BLaER1 treated with 17β-estradiol and CSF1 and Interleukin-3, amounts not matched to agents 10 nM and 100 nM (cell line): ENCODE measurements at regions not wholly inside any gene's neighbourhood (a gene's known extent, or its start where the extent isn't known, plus 50 kb on each side); places are given as distances from the start of the nearest gene placed in this dataset.

ENCODE experiments used
- H3K27ac ChIP-seq, 11 experiments: shearing (Covaris generic); formaldehyde crosslinking; 2 replicates each; pipeline ENCODE4 v1.8.1; 2022
- H3K27me3 ChIP-seq, 11 experiments: shearing (Covaris generic); formaldehyde crosslinking; 2 replicates each; pipeline ENCODE4 v1.8.1; 2022
- H3K36me3 ChIP-seq, 11 experiments: shearing (Covaris generic); formaldehyde crosslinking; 2 replicates each; pipeline ENCODE4 v1.8.1; 2022
- H3K4me1 ChIP-seq, 10 experiments: shearing (Covaris generic); formaldehyde crosslinking; 2 replicates each; pipeline ENCODE4 v1.8.1; 2022
- H3K4me2 ChIP-seq, 11 experiments: shearing (Covaris generic); formaldehyde crosslinking; 2 replicates each; pipeline ENCODE4 v1.8.1; 2022
- H3K4me3 ChIP-seq, 10 experiments: shearing (Covaris generic); formaldehyde crosslinking; 2 replicates each; pipeline ENCODE4 v1.8.1; 2022
- H3K9ac ChIP-seq, 11 experiments: shearing (Covaris generic); formaldehyde crosslinking; 2 replicates each; pipeline ENCODE4 v1.8.1; 2022
- H3K9me3 ChIP-seq, 11 experiments: shearing (Covaris generic); formaldehyde crosslinking; replicated peaks in 1 of 11; 2 replicates each; pipeline ENCODE4 v1.8.1; 2022
- H4K20me1 ChIP-seq, 11 experiments: shearing (Covaris generic); formaldehyde crosslinking; 2 replicates each; pipeline ENCODE4 v1.8.1; 2022
- Cebpa-rat ChIP-seq, 11 experiments: shearing (Covaris generic); IDR thresholded peaks; 2 replicates each; pipeline ENCODE4 v1.8.1; 2022

GRCh38 chr13:31063772-31064171 is 97.9 kb downstream of the HSPH1 start:
- Histone ChIP-seq H3K36me3 (no peaks in the 10 kb centered on the region), H3K4me1 (no peaks in the 10 kb centered on the region), H3K4me2 (no peak overlapping the region), H3K4me3 (no peak overlapping the region), H4K20me1 (no peaks in the 10 kb centered on the region), H3K9ac (no peak overlapping the region), H3K27ac (no peak overlapping the region), H3K27me3 (no peaks in the 10 kb centered on the region), H3K9me3 (peaks cover 0 to 9% (median 0%) of the 10 kb centered on the region in 11 experiments; a peak in 2 of 22 replicates)
- TF ChIP-seq Cebpa-rat (IDR thresholded peaks at IDR 0.05), result no peak

DNA sequence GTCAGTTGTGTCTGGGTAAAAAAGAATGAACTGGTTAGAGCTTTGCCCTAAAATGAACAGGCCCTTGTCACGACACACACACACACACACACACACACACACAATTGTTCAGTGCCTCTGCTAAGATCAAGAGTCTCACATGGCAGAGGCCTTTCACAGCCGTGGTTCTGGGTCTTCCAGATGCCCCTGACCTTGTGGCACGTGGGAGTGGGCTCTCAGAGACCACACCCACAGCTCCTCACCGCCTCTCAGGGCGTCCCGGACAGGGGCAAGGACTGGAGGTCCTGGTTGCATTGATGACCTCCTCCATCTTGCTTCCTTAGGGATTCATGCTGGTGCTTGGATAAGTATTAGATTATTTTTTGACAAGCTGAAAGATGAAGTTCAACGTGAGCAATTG is 101.0 kb downstream of the HSPH1 start:
- Histone ChIP-seq H3K4me3 (no peak overlapping the region), H3K36me3 (no peaks in the 10 kb centered on the region)
- no peak for TF ChIP-seq Cebpa-rat (IDR thresholded peaks at IDR 0.05)

GRCh38 chr13:31060220-31060619 is 101.5 kb downstream of the HSPH1 start:
- H3K4me1 ChIP-seq, result no peaks in the 10 kb centered on the region
- TF ChIP-seq Cebpa-rat (IDR thresholded peaks at IDR 0.05), result no peak
- H4K20me1 ChIP-seq, result no peaks in the 10 kb centered on the region
- peaks cover 0 to 9% (median 0%) of the 10 kb centered on the region in 11 experiments; a peak in 2 of 22 replicates for H3K9me3 ChIP-seq
- H3K27ac ChIP-seq, result no peak overlapping the region
- no peak overlapping the region for H3K4me3 ChIP-seq
- no peak overlapping the region for H3K9ac ChIP-seq
- H3K27me3 ChIP-seq, result no peaks in the 10 kb centered on the region
- no peak overlapping the region for H3K4me2 ChIP-seq
- no peaks in the 10 kb centered on the region for H3K36me3 ChIP-seq

More for the DNA sequence above, 101.0 kb downstream of the HSPH1 start:
- H3K27me3 ChIP-seq, result no peaks in the 10 kb centered on the region
- H3K9me3 ChIP-seq, result peaks cover 0 to 9% (median 0%) of the 10 kb centered on the region in 11 experiments; a peak in 2 of 22 replicates
- H4K20me1 ChIP-seq, result no peaks in the 10 kb centered on the region
- H3K4me1 ChIP-seq, result no peaks in the 10 kb centered on the region
- no peak overlapping the region for H3K27ac ChIP-seq
- no peak overlapping the region for H3K9ac ChIP-seq
- H3K4me2 ChIP-seq, result no peak overlapping the region

DNA sequence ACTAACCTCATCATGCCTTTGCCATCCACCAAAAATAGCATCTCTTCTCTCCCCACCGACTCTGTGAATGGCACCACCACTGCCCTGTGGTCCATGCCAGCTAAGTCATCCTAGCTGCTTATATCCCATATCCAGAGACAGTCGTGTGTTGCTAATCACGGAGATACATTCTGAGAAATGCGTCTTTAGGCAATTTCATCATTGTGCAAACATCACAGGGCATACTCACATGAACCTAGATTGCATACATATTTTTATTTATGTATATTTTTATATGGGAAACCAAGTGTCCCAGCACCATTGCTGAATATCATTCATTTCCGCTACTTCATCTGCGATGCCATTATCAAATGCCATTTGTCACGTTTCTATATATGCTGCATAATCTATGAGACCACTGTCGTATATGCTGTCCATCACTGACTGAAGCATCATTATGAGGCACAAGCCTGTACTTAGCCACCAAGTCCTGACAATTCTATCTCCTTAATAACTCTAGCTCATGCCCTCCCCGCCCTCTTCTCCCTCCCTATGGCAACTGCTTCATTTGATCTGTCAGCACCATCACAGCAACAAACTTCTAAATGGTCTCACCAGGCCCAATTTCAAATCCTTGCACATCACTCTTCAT is 104.2 kb downstream of the HSPH1 start:
- no peak overlapping the region for H3K4me2 ChIP-seq
- no peaks in the 10 kb centered on the region for H3K4me1 ChIP-seq
- 0 out of 22 replicates have a peak, but pooled peaks cover 0 to 4% (median 0%) of the 10 kb centered on the region in 11 experiments for H3K9me3 ChIP-seq
- H3K9ac ChIP-seq, result no peak overlapping the region
- H3K27me3 ChIP-seq, result no peaks in the 10 kb centered on the region
- no peak for TF ChIP-seq Cebpa-rat (IDR thresholded peaks at IDR 0.05)
- no peak overlapping the region for H3K27ac ChIP-seq
- H3K4me3 ChIP-seq, result no peak overlapping the region
- no peaks in the 10 kb centered on the region for H4K20me1 ChIP-seq
- no peaks in the 10 kb centered on the region for H3K36me3 ChIP-seq

DNA sequence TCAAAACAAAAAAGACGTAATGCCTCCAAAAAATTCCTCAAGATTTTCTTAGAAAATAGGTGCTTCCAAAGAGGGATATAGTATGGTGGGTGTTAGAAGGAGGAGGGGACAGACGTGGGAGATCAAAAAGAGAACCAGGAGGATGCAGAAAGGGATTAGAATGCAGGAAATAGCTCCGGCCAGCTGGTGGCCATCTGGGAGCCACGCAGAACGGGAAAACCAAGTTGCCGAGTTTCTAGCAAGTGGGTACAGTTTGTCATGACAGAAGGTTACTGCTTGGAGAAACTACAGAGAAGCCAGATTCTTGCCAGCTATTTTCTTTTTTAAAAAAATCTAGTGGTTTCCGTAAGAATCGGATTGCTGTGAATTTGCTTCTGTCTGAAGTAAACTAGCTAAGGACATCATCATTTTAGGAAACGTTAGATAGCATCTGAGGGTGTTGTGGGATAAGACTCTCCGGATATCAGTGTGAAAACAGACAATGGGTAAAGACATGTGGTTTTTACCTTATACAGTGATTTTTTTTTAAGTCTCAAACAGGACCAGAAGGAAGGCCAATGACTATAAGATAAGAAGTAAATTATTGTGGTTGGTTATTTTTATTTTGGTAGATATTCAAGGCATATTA is 104.9 kb downstream of the HSPH1 start:
- Histone ChIP-seq H3K4me3 (no peak overlapping the region), H3K9ac (no peak overlapping the region), H4K20me1 (no peaks in the 10 kb centered on the region), H3K4me1 (peaks cover 0 to 2% (median 0%) of the 10 kb centered on the region in 10 experiments; a peak in 2 of 20 replicates), H3K27ac (no peak overlapping the region), H3K27me3 (no peaks in the 10 kb centered on the region), H3K9me3 (0 out of 22 replicates have a peak, but pooled peaks cover 0 to 4% (median 0%) of the 10 kb centered on the region in 11 experiments), H3K4me2 (no peak overlapping the region), H3K36me3 (no peaks in the 10 kb centered on the region)
- TF ChIP-seq Cebpa-rat (IDR thresholded peaks at IDR 0.05), result no peak

DNA sequence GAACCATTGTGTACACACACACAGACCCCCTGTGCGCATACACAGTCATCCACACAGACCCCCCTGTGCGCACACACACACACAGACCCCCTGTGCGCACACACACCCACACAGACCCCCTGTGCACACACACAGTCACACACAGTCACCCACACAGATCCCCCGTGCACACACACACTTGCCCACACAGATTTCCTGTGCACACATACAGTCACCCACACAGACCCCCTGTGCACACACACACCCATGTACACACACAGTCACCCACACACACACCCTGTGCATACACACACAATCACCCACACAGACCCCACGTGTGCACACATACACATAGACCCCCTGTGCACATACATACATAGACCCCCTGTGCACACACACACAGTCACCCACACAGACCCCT is 106.1 kb downstream of the HSPH1 start:
- Histone ChIP-seq H3K9ac (no peak overlapping the region), H3K27ac (no peak overlapping the region), H3K4me1 (peaks cover 0 to 14% (median 9%) of the 10 kb centered on the region in 10 experiments; a peak in 12 of 20 replicates), H3K9me3 (0 out of 22 replicates have a peak, but pooled peaks cover 0 to 4% (median 0%) of the 10 kb centered on the region in 11 experiments), H3K36me3 (no peaks in the 10 kb centered on the region), H3K4me3 (no peak overlapping the region), H4K20me1 (no peaks in the 10 kb centered on the region), H3K4me2 (no peak overlapping the region), H3K27me3 (no peaks in the 10 kb centered on the region)
- no peak for TF ChIP-seq Cebpa-rat (IDR thresholded peaks at IDR 0.05)

DNA sequence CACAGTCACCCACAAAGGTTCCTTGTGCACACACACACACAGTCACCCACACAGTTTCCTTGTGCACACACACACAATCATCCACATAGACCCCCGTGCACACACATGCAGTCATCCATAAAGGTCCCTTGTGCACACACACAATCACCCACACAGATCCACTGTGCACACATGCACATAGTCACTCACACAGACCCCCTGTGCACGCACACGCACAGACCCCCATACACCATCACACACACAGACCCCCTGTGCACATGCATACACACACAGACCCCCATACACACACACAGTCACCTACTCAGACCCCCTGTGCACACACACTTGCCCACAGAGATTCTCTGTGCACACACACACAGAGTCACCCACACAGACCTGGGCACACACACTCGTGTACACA is 107.1 kb downstream of the HSPH1 start:
- no peak overlapping the region for H3K4me2 ChIP-seq
- peaks cover 0 to 23% (median 9%) of the 10 kb centered on the region in 10 experiments; a peak in 12 of 20 replicates for H3K4me1 ChIP-seq
- no peaks in the 10 kb centered on the region for H4K20me1 ChIP-seq
- H3K27me3 ChIP-seq, result no peaks in the 10 kb centered on the region
- 0 out of 22 replicates have a peak, but pooled peaks cover 0 to 4% (median 0%) of the 10 kb centered on the region in 11 experiments for H3K9me3 ChIP-seq
- no peak overlapping the region for H3K27ac ChIP-seq
- TF ChIP-seq Cebpa-rat (IDR thresholded peaks at IDR 0.05), result no peak
- H3K4me3 ChIP-seq, result no peak overlapping the region
- H3K9ac ChIP-seq, result no peak overlapping the region
- H3K36me3 ChIP-seq, result no peaks in the 10 kb centered on the region

GRCh38 chr13:31053896-31054295 is 107.8 kb downstream of the HSPH1 start:
- Histone ChIP-seq H3K4me1 (peaks cover 0 to 28% (median 9%) of the 10 kb centered on the region in 10 experiments; a peak in 12 of 20 replicates), H3K9me3 (0 out of 22 replicates have a peak, but pooled peaks cover 0 to 4% (median 0%) of the 10 kb centered on the region in 11 experiments), H3K4me3 (no peak overlapping the region), H4K20me1 (no peaks in the 10 kb centered on the region), H3K27ac (no peak overlapping the region), H3K27me3 (no peaks in the 10 kb centered on the region), H3K4me2 (no peak overlapping the region), H3K9ac (no peak overlapping the region), H3K36me3 (no peaks in the 10 kb centered on the region)
- TF ChIP-seq Cebpa-rat (IDR thresholded peaks at IDR 0.05), result no peak

DNA sequence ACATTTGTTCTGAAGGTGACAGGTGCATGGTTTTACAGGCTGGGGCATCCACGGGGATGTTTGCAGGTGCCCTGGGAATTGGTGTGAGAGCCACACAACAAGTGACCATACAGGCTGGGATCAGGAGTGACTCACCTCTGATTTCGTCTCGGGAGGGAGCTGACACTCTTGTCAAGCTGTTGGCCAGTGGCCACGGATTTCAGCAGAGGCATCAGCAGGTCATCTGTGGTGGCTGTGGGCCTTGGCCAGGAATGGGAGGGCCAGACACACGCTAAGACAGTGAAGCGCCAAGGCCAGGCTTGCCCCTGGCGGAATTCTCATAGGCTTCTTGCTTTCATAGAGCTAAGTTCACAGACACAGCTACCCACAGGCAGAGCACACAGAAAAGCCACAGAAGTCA is 108.6 kb downstream of the HSPH1 start:
- peaks cover 0 to 35% (median 9%) of the 10 kb centered on the region in 10 experiments; a peak in 12 of 20 replicates for H3K4me1 ChIP-seq
- H4K20me1 ChIP-seq, result no peaks in the 10 kb centered on the region

More for the DNA sequence above, 108.6 kb downstream of the HSPH1 start:
- TF ChIP-seq Cebpa-rat (IDR thresholded peaks at IDR 0.05), result no peak
- Histone ChIP-seq H3K4me3 (no peak overlapping the region), H3K4me2 (no peak overlapping the region), H3K9ac (no peak overlapping the region), H3K27me3 (no peaks in the 10 kb centered on the region), H3K36me3 (no peaks in the 10 kb centered on the region), H3K9me3 (0 out of 22 replicates have a peak, but pooled peaks cover 0 to 4% (median 0%) of the 10 kb centered on the region in 11 experiments), H3K27ac (no peak overlapping the region)
